Calu3 (cell line): ENCODE measurements at regions not wholly inside any gene's neighbourhood (a gene's known extent, or its start where the extent isn't known, plus 50 kb on each side); places are given as distances from the start of the nearest gene placed in this dataset.

Source experiments
- BruUV-seq: library from RNA; stranded (reverse); fragments of 400-500 nt; replicated peaks from 2 replicates; lab custom pipeline; 2021; lab: Mats Ljungman, UMichigan
- CTCF ChIA-PET: fragments of 300-600 bp; sonication (Branson Sonifier 250); formaldehyde crosslinking; loops from one replicate; lab custom pipeline; 2022; ENCODE audit warnings: antibody characterized with exemption; lab: Charles Lee
- DNase-seq: peaks from one replicate; pipeline ENCODE4 v3.0.0; 2022
- H3K27ac Mint-ChIP-seq: one replicate; pipeline ENCODE4 v1.8.0; 2022; ENCODE audit warnings: mixed read lengths; ENCODE audit not compliant: unreplicated experiment
- H3K27me3 Mint-ChIP-seq: one replicate; pipeline ENCODE4 v1.8.0; 2022; ENCODE audit warnings: mixed read lengths; ENCODE audit not compliant: unreplicated experiment
- H3K36me3 Mint-ChIP-seq: one replicate; pipeline ENCODE4 v1.8.0; 2022; ENCODE audit warnings: mild to moderate bottlenecking, moderate library complexity, mixed read lengths; ENCODE audit not compliant: insufficient read depth, unreplicated experiment
- H3K4me1 Mint-ChIP-seq: one replicate; pipeline ENCODE4 v1.8.0; 2022; ENCODE audit warnings: mild to moderate bottlenecking, low read depth, mixed read lengths; ENCODE audit not compliant: unreplicated experiment
- H3K4me3 Mint-ChIP-seq: one replicate; pipeline ENCODE4 v1.8.0; 2022; ENCODE audit warnings: mild to moderate bottlenecking, low read depth, moderate library complexity, mixed read lengths; ENCODE audit not compliant: unreplicated experiment
- H3K9me3 Mint-ChIP-seq: one replicate; pipeline ENCODE4 v1.8.0; 2022; ENCODE audit warnings: low read depth, mixed read lengths; ENCODE audit not compliant: unreplicated experiment
- CTCF ChIP-seq: fragments of 200-600 bp; IDR thresholded peaks from one replicate; pipeline ENCODE4 v1.8.0; 2022; ENCODE audit warnings: antibody characterized with exemption; ENCODE audit not compliant: unreplicated experiment
- intact Hi-C: fragments of 100-400 bp; cut with micrococcal nuclease; formaldehyde crosslinking; loops from one replicate; pipeline ENCODE4 v1.10.0; 2022; ENCODE audit not compliant: unreplicated experiment

GRCh38 chr16:63752347-63752746 lies 1369.5 kb downstream of the CDH11 start:
- no peak for TF ChIP-seq CTCF
- CTCF ChIA-PET: no interaction called here
- Mint-ChIP-seq H3K4me1 (no peaks in the 10 kb centered on the region), H3K4me3 (no peak overlapping the region), H3K27ac (no peak overlapping the region), H3K9me3 (peaks cover 39% of the 10 kb centered on the region), H3K27me3 (no peaks in the 10 kb centered on the region), H3K36me3 (no peaks in the 10 kb centered on the region)
- BruUV-seq: no TSS peak
- intact Hi-C loops: no loop called here
- no peak for DNase-seq

GRCh38 chr16:63749276-63749675 lies 1372.6 kb downstream of the CDH11 start:
- Mint-ChIP-seq H3K9me3 (peaks cover 34% of the 10 kb centered on the region), H3K4me3 (no peak overlapping the region), H3K27me3 (no peaks in the 10 kb centered on the region), H3K4me1 (no peaks in the 10 kb centered on the region), H3K36me3 (no peaks in the 10 kb centered on the region), H3K27ac (no peak overlapping the region)
- intact Hi-C loops: no loop called here
- CTCF ChIA-PET: no interaction called here
- no peak for DNase-seq
- TF ChIP-seq CTCF: no peak
- BruUV-seq: no TSS peak

GRCh38 chr16:63745456-63745855 lies 1376.4 kb downstream of the CDH11 start:
- no peak for DNase-seq
- intact Hi-C loops: no loop called here
- BruUV-seq: no TSS peak
- Mint-ChIP-seq H3K4me3 (no peak overlapping the region), H3K27me3 (no peaks in the 10 kb centered on the region), H3K36me3 (no peaks in the 10 kb centered on the region), H3K9me3 (peaks cover 25% of the 10 kb centered on the region), H3K27ac (no peak overlapping the region), H3K4me1 (no peaks in the 10 kb centered on the region)
- CTCF ChIA-PET: no interaction called here
- no peak for TF ChIP-seq CTCF

GRCh38 chr16:63744077-63744874 lies 1377.6 kb downstream of the CDH11 start:
- no peak for DNase-seq
- Mint-ChIP-seq H3K4me3 (no peak overlapping the region), H3K27ac (no peak overlapping the region), H3K4me1 (no peaks in the 10 kb centered on the region), H3K36me3 (no peaks in the 10 kb centered on the region), H3K9me3 (peaks cover 20% of the 10 kb centered on the region), H3K27me3 (no peaks in the 10 kb centered on the region)
- intact Hi-C loops: no loop called here
- no TSS peak for BruUV-seq
- CTCF ChIA-PET: interaction anchor here (0.6 kb wide), 1 partner anchor 287 kb away, joined by 3 read pairs; no protein-coding TSS in a partner anchor
- no peak for TF ChIP-seq CTCF
